DMS 273 treated with DMSO at 0.1 percent for 48 hours (cell line): ENCODE measurements at regions not wholly inside any gene's neighbourhood (a gene's known extent, or its start where the extent isn't known, plus 50 kb on each side); places are given as distances from the start of the nearest gene placed in this dataset.

Experiments used
- DNase-seq: peaks from one replicate; lab custom pipeline; 2025; lab: John Stamatoyannopoulos, UW

DNA sequence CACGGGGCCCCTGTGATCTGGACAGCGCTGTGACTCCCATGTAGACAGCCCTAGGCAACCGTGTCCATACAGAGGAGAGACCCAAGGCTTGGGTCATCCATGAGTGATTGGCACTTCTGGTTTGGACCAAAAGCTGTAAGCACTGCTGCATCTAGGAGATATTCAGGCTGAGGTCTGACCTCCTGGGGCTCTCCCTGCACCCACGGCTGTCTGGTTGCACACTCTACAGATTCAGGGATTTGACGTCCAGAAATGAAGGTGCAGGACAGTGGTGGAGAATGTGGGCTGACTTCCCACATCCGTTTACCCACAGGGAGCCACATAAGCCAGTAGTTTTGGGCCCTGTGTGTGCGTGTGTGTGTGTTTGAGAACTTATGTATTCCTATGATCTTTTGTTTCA lies 76.2 kb upstream of the ARHGEF7 start:
- no peak for DNase-seq

DNA sequence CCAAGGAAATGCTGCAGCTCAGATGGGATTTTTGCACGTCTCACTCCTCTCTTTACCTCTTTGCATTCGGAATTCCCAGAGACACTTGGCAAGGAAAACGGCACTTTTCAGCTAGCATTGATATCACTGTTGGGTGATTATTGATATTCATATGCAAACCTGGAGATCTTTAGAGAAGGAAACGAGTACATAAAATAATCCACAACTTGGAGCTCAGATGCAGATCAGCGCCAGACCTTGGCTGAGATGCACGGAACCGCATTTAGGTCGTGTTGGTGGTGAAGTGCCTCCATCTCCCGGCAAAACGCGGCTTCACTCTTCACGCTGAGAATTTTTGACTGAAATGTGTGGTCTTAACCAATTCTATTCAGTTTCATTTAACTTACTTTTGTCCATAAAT lies 77.2 kb upstream of the ARHGEF7 start:
- DNase-seq, result no peak

DNA sequence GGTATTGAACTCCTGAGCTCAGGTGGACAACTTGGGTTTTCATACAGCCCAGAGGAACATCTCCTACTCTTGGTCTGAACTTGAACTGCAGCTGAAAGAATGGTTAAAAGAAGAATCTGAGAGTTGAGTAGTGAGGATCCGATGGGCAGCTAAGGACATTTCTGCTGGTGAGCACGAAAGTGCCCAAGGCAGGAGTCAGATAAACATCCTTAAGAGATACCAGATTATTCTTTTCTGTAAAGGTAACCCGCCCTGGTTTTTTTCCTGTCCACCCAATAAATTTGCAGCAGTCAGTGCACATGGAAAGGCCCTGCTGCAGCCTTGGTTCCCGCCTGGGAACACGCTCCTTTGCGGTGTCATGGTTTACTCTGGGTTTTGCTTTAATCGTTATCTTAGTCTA lies 78.4 kb upstream of the ARHGEF7 start:
- no peak for DNase-seq

DNA sequence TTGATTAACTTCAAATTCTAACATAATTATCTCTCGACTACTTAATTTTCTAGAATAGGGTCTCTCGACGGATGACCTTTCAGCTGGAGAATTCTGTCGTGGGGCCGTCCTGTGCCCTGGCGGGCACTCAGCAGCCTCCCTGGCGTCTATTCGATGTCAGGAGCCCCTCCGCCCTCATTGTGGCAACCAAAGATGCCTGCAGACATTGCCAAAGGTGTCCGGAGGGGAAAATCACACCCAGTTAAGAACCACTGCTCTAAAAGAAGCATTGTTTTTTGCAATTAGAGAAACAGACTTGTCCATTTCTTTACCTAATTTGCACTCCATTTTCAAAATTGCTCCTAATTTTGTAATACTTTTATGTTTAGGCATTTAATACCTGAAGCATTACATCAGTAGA lies 79.2 kb upstream of the ARHGEF7 start:
- no peak for DNase-seq

DNA sequence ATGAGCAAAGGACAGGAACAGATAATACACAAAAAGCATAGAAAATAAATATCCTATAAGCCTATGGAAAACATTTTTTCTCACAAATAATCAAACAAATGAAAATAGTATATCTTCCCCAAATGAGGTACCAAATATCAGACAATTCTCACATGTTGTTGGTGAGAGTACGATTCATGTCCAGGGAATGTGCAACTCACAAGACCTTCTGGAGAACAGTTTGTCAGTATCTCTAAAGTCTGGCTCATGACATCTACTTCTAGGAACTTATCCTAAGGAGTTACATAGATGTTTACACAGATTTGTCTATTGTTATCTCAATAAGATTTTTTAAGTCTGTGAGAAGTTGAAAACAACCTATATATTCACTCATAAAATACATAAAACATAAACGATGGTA lies 80.3 kb upstream of the ARHGEF7 start:
- no peak for DNase-seq

DNA sequence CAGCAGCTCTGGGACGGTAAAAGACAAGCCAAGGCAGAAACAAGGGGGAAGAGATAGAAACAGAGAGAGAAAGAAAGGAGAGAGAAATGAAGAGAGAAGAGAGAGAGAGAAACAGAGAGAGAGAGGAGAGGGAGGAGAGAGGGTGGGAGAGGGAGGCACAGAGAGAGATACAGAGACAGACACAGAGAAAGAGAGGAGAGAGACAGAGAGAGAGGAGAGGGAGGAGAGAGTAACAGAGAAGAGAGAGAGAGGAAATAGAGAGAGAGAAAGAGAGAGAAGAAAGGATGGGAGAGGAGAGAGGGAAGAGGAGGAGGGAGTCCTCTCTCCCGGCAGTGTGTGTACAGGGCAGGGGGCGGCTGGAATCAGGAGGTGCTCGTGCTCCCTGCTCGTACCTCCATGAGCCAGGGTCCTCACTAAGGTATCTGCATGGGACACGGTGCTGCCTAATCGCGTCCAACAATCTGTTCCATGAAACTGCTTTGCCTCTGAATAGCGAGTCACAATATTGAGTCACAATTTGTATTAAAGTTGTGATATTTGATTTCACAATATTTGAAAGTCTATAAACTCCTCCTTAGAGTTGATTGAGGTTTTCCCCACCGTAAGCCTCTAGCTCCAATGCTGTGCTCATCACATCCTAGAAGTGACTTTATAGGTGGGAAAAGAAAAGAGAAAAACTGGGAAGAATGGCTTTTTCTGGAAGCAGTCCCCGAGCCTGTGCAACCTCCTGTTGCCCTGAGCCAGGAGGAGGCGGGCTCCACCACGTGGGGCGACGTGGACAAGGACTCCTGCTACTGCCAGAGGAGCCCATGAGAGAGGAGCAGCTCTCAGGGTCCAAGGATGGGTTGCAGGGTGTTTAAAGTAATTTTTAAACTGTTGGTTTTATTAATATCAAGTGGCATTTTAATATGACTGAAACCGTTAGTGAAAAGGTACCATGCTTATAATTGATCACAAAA lies 81.7 kb upstream of the ARHGEF7 start:
- DNase-seq, result no peak

DNA sequence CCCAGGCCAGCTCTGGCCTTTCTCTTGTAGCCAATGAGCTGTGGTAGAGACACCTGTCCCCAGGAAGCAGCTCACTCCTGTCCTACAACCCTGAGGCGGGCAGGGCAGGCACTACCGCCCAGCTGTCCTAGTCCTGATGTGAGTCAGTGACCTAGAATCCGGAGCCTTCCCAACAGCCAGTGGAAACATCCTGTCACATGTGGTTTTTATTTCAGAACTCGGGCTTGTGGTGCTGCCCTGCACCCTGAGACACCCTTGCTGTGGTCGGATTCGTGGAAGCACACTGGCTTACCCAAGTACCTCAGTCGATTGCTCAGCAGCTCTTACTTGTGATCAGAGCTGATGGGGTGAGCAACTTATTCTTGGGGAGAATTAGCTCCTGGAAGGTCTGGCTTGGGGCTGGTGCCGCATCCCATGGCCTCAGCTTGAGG lies 83.6 kb upstream of the ARHGEF7 start:
- no peak for DNase-seq

DNA sequence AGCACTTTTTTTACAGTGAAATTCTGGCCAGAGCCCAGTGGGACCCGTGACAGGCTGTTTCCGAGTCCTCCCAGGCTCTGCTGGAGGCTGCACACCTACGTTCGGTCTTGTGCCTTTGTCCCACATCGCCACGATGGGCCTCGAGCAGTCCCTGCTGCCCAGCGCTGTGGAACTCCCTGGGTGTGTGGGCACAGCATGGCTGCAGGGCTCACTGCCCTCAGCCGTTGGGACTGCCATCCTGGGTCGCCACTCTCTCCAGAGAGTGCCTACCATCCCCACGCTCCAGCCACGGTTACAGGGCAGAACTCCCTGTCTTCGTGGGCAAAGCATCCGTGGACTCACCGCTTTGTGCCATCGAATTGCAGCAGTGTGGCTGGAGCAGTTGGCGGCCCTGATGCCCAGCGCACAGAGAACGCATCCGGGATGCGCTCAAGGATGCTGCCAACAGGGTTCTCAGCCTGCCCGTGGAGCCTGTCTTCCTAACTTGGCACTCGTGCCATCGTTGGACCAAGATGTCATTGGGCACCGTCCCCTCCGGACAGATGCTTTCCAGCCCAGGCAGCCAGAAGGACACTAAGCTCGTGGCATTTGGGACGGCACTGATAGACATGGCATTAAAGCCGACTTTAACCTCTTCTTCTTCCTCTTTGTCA lies 85.0 kb upstream of the ARHGEF7 start:
- DNase-seq, result no peak

DNA sequence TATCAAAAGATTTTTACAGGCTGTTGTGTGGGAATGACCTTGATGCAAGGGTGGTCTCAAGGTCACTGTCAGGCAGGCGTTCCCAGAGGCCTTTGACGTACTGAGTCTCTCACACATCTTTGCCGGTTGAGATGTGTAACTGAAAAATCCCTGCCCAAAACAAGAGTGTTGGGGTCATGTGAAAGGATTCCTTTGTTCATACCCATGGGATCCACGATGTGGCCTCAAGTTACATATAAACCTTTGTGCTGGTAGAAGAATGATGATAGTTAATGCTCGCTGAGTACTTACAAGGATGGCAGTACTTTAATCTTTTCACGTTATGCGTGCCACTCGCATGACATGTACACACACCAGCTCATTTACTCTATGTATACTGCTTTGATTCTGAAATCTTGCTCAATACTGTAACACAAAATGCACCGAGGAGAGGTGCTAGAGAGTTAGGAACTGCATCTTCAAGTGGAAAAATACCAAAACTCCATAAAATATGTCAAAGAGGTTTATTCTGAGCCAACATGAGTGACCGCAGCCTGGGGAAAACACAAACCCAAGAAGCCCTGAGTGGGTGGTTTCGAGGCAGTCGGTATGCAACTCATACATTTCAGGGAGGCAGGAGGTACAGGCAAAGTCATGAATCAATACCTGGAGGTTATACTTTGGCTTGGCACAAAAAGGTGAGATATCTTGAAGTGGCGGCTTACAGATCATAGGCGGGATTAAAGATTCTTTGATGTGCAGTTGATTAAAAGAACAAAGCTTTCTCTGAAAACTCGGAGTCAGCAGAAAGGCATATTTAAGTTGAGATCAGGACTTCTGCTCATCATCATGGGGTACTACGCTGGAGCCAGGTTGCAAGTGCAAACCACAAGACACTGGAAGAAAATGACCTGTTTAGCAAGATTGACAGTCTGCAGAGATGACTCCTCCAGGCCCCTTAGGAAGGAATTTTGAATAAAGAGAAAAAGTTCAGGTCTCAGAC lies 87.4 kb upstream of the ARHGEF7 start:
- DNase-seq, result no peak

DNA sequence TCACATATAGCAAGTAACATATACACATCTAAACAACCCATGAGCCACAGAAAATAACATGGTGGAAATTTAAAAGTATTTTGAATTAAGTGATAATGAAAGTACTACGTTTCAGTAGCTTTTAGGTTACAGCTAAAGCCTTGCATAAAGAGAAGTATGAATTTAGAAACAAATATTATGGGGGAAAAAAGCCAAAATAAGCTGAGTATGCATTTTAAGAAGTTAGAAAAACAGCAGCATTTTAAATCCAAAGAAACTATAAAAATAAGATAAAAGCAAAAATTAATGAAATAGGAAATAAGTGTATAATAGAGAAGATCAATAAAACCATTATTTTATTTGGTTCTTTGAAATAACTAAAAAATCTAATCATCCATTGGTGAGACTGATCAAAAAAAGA lies 89.8 kb upstream of the ARHGEF7 start:
- DNase-seq, result no peak

DNA sequence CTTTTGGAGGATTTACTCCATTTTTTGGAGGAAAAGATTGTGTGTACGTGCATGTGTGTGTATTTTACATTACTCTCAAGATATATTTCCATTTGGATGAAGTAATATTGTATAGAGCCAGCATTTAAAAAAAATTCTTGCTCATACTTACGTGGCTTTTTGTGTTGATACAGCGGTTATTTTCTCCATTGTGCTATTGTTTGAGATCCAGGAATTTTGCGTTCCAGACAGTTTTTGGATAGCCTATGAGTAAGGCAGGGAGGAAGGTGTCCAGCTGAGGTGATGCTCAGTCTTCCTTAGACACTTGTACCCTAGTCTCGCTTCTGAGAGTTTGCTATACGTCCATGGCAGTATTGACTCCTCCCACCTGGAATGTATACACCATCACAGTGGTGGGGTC lies 92.2 kb upstream of the ARHGEF7 start:
- DNase-seq, result no peak

DNA sequence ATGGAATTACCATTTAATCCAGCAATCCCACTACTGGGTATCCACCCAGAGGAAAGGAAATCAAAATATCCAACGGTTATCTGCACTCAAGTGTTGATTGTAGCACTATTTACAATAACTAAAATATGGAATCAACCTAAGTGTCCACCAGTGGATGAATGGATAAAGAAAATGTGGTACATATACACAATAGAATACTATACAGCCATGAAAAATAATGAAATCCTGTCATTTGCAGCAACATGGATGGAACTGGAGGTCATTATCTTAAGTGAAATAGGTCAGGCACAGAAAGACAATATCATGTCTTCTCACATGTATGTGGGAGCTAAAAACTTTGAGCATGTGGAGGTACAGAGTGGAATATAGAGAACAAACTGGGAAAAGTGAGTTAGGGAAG lies 92.9 kb upstream of the ARHGEF7 start:
- no peak for DNase-seq

DNA sequence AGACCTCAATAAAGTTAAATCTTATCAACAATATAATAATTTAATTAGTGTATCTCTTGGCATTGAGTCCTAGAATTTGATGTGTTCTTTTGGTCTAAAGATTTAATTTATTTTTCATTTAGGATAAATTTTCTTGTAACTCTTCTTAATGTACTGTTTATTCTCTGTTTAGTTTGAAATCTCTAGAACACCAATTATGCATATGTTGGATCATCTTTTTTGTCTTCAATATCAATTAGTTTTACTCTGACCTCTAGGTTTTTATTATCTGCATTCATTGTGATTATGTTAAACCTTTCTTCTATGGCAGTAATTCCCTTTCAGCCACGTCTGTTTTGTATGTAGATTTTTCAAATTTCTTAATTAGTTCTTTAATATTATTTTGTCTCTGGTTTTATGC lies 93.8 kb upstream of the ARHGEF7 start:
- DNase-seq, result no peak

DNA sequence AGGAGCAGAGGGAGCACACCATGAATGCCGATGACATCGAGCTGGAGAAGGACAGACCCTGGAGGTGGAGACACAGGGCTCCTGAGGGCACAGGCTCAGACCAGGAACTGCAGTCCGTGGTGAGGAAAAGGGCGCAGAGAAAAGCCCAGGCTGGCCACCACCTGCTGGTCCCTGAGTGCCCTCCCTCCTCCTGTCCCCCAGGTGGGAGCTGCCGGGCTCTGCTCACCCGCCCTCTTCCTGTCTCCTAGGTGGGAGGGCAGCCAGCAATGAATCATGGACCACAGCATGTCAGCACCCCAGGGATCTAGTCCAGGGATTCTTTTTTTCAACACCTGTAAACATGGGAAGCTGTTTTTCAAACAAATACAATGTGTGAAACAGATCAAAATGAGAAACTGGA lies 94.6 kb upstream of the ARHGEF7 start:
- no peak for DNase-seq

DNA sequence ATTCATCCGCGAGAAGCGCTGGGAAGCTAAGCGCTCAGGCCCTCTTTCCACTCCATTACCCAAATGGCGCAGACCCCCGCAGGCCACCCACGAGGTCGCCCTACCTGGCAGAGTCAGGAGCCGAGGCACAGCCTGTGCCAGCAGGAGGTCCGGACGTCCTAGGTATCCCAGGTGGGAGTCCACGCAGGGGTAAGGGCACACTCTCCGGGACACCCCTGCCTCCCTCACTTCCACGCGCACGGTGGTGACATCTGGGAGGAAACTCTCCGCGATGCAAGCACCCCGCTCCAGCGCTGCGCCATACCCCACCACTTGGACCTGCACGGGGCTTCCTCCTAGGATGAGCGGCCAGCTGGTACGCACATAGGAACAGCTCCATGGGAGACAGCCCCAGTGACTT lies 95.1 kb upstream of the ARHGEF7 start:
- DNase-seq, result no peak

DNA sequence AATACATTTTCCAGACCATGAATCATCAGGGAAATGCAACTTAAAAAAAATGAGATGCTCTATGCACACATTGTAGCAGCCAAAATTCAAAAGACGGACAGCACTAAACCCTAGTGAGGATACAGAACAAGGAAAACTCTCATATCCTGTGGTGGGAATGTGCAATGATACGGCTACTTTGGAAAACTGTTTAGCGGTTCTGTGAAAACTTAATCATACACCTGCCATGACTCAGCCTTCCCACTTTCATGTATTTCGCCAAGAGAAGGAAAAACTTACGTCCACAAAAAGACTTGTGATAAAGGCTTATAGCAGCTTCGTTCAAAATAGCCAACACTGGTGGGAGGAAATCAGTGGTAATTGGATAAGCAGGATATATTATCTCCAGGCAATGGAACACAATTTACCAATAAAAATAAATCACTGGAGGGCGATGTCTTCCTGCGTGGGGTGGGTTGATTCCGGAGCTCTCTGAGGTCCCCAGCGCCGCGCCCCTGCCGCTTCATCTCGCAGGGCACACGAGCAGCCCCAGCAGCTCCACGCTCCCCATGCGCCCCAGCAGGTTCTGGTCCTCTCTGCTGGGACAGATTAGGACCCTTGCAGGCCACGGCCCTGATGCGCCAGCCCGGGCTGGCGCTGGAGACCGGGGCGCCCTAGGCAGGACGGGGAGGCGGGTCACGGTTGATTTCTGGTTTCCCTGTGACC lies 97.2 kb upstream of the ARHGEF7 start:
- no peak for DNase-seq

DNA sequence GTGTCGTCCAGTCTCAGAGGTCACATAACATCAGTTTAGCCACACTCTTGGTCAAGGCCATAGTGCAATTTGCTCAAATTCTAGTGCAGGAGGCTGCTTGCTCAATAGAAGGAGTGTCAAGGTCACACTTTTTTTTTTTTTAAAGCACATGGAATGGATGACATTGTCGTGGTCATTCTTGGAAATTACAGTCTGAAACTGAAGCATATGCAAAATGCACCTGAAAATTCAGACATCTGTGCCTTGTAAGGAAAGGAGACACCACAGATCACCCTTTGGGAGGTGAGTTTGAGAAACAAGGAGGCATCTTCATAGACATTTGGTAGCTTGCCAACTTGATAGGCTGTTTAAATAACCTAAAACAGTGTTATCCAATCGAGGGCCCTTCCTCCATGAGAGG lies 98.3 kb upstream of the ANKRD10 start:
- no peak for DNase-seq

DNA sequence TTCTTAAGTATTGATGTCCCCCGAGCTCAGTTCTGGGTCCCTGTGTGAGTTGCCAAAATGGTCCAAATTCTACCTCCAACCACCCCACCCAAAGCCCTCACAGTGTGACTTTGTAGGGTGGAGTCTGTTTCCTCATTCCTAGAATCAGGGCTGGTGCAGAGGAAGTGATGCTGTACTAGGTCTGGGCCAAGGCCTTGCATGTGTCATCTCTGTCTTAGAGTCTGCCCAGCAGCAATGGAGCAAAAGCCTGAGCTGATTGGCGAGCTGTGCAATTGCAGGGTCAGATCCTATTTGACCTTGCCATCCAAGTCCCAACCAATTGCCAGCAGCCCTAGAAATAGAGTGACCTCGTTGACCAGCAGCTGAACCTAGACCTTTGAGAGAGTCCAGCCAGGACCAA lies 97.0 kb upstream of the ANKRD10 start:
- DNase-seq, result no peak

DNA sequence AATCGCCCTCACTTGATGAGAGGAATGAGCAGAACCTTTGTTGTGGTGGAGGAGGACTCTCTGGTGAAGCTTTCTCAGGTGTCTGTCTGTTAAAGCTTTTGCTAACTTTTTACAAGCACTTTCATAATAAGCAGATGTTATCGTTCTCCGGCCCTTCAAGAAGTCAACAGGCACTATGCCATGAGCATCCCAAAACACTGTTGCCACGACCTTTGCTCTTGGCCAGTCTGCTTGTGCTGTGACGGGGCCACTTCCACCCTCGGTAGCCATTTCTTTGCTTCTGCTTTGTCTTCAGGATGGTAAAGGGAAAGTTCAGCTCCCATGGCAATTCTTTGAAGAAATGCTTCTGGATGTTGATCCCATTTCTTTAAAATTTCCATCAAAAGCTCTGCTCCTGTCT lies 93.5 kb upstream of the ANKRD10 start:
- no peak for DNase-seq

DNA sequence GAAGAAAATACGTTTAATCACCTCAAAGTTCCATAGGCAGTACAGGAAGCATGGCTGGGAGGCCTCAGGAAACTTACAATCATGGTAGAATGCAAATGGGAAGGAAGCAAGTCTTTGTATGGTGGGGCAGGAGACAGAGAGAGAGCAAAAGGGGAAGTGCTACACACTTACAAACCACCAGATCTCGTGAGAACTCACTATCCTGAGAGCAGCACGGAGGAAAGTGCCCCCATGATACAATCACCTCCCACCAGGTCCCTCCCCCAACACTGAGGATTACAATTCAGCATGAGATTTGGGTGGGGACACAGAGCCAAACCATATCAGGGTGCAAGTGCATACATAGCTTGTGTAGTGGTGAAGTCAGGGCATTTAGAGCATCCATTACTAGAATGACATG lies 92.3 kb upstream of the ANKRD10 start:
- DNase-seq, result no peak

DNA sequence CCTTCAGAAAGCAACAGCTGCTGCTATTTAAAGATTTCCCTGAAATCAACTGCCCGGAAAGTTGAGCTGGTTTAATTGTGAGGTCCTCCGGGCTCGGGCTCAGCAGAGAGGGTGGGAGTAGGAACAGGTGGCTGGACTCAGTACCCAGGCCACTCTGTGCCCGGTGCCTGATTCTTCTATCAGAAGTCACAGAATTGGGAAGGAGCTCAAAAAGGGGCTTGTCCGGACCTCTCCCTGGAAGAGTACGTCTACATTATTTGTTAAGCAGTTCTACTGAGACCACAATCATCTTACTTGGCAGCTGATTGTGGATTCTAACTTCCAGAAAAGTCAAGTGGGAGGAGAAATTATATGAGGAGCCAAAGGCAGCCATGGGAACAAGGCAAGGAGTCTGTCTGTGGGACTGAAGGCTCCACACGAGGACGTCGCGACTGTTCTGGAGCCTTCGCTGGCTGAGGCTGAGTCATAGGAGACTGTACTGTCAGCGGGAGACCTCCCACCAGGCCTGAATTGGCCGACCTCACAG lies 91.7 kb upstream of the ANKRD10 start:
- DNase-seq, result peak; percentile 1
